GM23338 (cell line): ENCODE measurements at regions not wholly inside any gene's neighbourhood (a gene's known extent, or its start where the extent isn't known, plus 50 kb on each side); places are given as distances from the start of the nearest gene placed in this dataset.

ENCODE experiments used
- ATAC-seq: fragments of 200-7000 bp; cut with Tn5 transposase; 3 replicates; pipeline ENCODE4 v1.9.1; 2020
- DNase-seq: peaks from one replicate; pipeline ENCODE4 v3.0.0-alpha.2; 2015; ENCODE audit warnings: low spot score
- H2AFZ ChIP-seq: fragments of 200-600 bp; sonication (generic); 2 replicates; pipeline ENCODE4 v1.8.0; 2016; ENCODE audit warnings: antibody characterized with exemption, mild to moderate bottlenecking, moderate library complexity
- H3F3A ChIP-seq: fragments of 200-600 bp; sonication (generic); replicated peaks from 2 replicates; pipeline ENCODE4 v1.8.0; 2017; ENCODE audit warnings: antibody characterized with exemption, mixed run types, low read depth
- H3K27ac ChIP-seq: fragments of 200-600 bp; sonication (generic); 2 replicates; pipeline ENCODE4 v1.6.1; 2016; ENCODE audit warnings: low read depth
- H3K27me3 ChIP-seq: fragments of 200-600 bp; sonication (generic); 2 replicates; pipeline ENCODE4 v1.8.0; 2016; ENCODE audit warnings: mild to moderate bottlenecking, mixed run types, moderate library complexity; ENCODE audit not compliant: insufficient read depth
- H3K36me3 ChIP-seq: fragments of 200-600 bp; sonication (generic); 2 replicates; pipeline ENCODE4 v1.8.0; 2016; ENCODE audit warnings: mild to moderate bottlenecking; ENCODE audit not compliant: insufficient read depth
- H3K4me1 ChIP-seq: fragments of 200-600 bp; sonication (generic); 2 replicates; pipeline ENCODE4 v1.8.0; 2016; ENCODE audit warnings: mild to moderate bottlenecking, moderate library complexity; ENCODE audit not compliant: insufficient read depth
- H3K4me2 ChIP-seq: fragments of 200-600 bp; sonication (generic); 2 replicates; pipeline ENCODE4 v1.7.1; 2017; ENCODE audit warnings: mixed run types
- H3K4me3 ChIP-seq: fragments of 200-600 bp; sonication (generic); 2 replicates; pipeline ENCODE4 v1.6.1; 2016; ENCODE audit warnings: mixed run types
- H3K79me2 ChIP-seq: fragments of 200-600 bp; sonication (generic); replicated peaks from 2 replicates; pipeline ENCODE4 v1.8.0; 2017; ENCODE audit warnings: mild to moderate bottlenecking; ENCODE audit not compliant: insufficient read depth
- H3K9me2 ChIP-seq: fragments of 200-600 bp; sonication (generic); 2 replicates; pipeline ENCODE4 v1.8.0; 2017; ENCODE audit not compliant: insufficient read depth
- H4K20me1 ChIP-seq: fragments of 200-600 bp; sonication (generic); replicated peaks from 2 replicates; pipeline ENCODE4 v1.8.0; 2017; ENCODE audit warnings: mild to moderate bottlenecking; ENCODE audit not compliant: insufficient read depth
- H3K27ac Mint-ChIP-seq: 2 replicates; pipeline ENCODE4 v1.8.0; 2020; ENCODE audit warnings: inconsistent platforms, mild to moderate bottlenecking, moderate library complexity, mixed read lengths
- H3K27me3 Mint-ChIP-seq: 3 replicates; pipeline ENCODE4 v1.8.0; 2022; ENCODE audit warnings: low read depth, mild to moderate bottlenecking, moderate library complexity, mixed read lengths, inconsistent platforms; ENCODE audit not compliant: insufficient read depth, poor library complexity
- H3K36me3 Mint-ChIP-seq: 3 replicates; pipeline ENCODE4 v1.8.0; 2021; ENCODE audit warnings: low read depth, mild to moderate bottlenecking, inconsistent platforms, moderate library complexity, mixed read lengths
- H3K4me1 Mint-ChIP-seq: 3 replicates; pipeline ENCODE4 v1.8.0; 2020; ENCODE audit warnings: mild to moderate bottlenecking, inconsistent platforms, mixed read lengths
- H3K4me3 Mint-ChIP-seq: 3 replicates; pipeline ENCODE4 v1.8.0; 2021; ENCODE audit warnings: moderate library complexity, mild to moderate bottlenecking, inconsistent platforms, mixed read lengths
- H3K9me3 Mint-ChIP-seq: 3 replicates; pipeline ENCODE4 v1.8.0; 2020; ENCODE audit warnings: moderate library complexity, mild to moderate bottlenecking, inconsistent platforms, mixed read lengths
- CREB1 ChIP-seq: fragments of 250-450 bp; sonication (Bioruptor Pico); IDR thresholded peaks from 2 replicates; pipeline ENCODE4 v1.5.0; 2020; ENCODE audit warnings: low read depth, mild to moderate bottlenecking, moderate library complexity
- EZH2 ChIP-seq: fragments of 200-600 bp; sonication (generic); IDR thresholded peaks from one replicate; pipeline ENCODE4 v1.8.0; 2017; ENCODE audit warnings: antibody characterized with exemption, mild to moderate bottlenecking, low read depth; ENCODE audit not compliant: unreplicated experiment
- EZH2phosphoT487 ChIP-seq: fragments of 200-600 bp; sonication (generic); IDR thresholded peaks from one replicate; pipeline ENCODE4 v1.8.1; 2018; ENCODE audit warnings: antibody characterized with exemption; ENCODE audit not compliant: unreplicated experiment
- NANOG ChIP-seq: IDR thresholded peaks from 2 replicates; pipeline ENCODE4 v1.6.1; 2016; ENCODE audit warnings: antibody characterized with exemption, borderline replicate concordance
- ZNF114 ChIP-seq: fragments of 250-450 bp; sonication (Bioruptor Pico); IDR thresholded peaks from 2 replicates; pipeline ENCODE4 v1.5.0; 2020; ENCODE audit warnings: mild to moderate bottlenecking, moderate library complexity
- ZNF462 ChIP-seq: fragments of 250-450 bp; sonication (Bioruptor Pico); IDR thresholded peaks from 2 replicates; pipeline ENCODE4 v1.5.0; 2020; ENCODE audit warnings: mild to moderate bottlenecking, moderate library complexity
- TF ChIP-seq, protein P1 (sequence below): IDR thresholded peaks from one replicate; pipeline ENCODE4 v1.6.1; 2018; ENCODE audit warnings: antibody characterized with exemption; ENCODE audit not compliant: unreplicated experiment
- TF ChIP-seq, protein P2 (sequence below), 2 experiments: fragments of 200-600 bp in 1 of 2; sonication (generic) in 1 of 2; conservative IDR thresholded peaks; 2 replicates each; pipeline versions ENCODE4 v1.5.1 to v1.6.1; 2016 to 2017; ENCODE audit warnings: antibody characterized with exemption in 2 of 2, low read depth in 2 of 2, mild to moderate bottlenecking in 2 of 2, moderate library complexity in 1 of 2

DNA sequence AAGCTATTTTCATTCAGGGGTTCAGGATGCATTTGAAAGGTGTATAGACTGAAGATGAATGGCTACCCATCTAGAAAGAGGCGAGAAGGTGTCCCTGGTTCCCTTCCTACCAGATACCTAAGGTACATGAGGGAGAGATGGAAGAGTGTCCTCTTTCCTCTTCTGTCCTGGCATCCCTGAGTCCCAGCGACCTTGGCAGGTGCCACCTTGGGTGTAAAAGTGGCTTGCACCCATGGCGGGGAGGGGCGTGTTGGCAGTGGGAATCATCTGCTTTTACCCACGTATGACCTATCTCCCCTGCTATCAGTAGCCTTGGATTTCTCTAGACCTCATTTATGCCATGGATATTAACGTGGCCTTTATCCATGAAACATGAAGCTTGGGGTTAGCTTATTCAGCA is 1126.1 kb downstream of the KCNT2 start:
- peaks cover 5% of the 10 kb centered on the region; the same call in 2 of the 3 replicates for H3K9me3 Mint-ChIP-seq
- ATAC-seq: no peak
- Histone ChIP-seq H2AFZ (peak overlapping the region; percentile 18; the same call in 1 of the 2 replicates), H3K4me3 (no peak overlapping the region), H3K27ac (no peak overlapping the region), H3K4me1 (no peaks in the 10 kb centered on the region), H3K9me2 (no peaks in the 10 kb centered on the region; the same call in 1 of the 2 replicates), H3K36me3 (no peaks in the 10 kb centered on the region), H3K79me2 (no peaks in the 10 kb centered on the region), H3F3A (no peaks in the 10 kb centered on the region), H3K4me2 (no peak overlapping the region), H3K27me3 (no peaks in the 10 kb centered on the region), H4K20me1 (no peaks in the 10 kb centered on the region)
- H3K4me1 Mint-ChIP-seq: peaks cover 11% of the 10 kb centered on the region
- H3K4me3 Mint-ChIP-seq: no peak overlapping the region
- peaks cover 3% of the 10 kb centered on the region; the same call in 1 of the 3 replicates for H3K36me3 Mint-ChIP-seq
- H3K27me3 Mint-ChIP-seq: no peaks in the 10 kb centered on the region
- H3K27ac Mint-ChIP-seq: no peak overlapping the region
- TF ChIP-seq CREB1 (CRISPR knock-in tag) (no peak), EZH2phosphoT487 (no peak)
- DNase-seq: no peak

- H2AFZ ChIP-seq: peak overlapping the region; percentile 18
- peaks cover 2% of the 10 kb centered on the region; the same call in 1 of the 3 replicates for H3K36me3 Mint-ChIP-seq
These were observed 1126.9 kb downstream of the KCNT2 start for GRCh38 chr1:195481293-195481692.

More at GRCh38 chr1:195481293-195481692, 1126.9 kb downstream of the KCNT2 start:
- DNase-seq (peak; percentile 57), ATAC-seq (peak; percentile 62)
- Histone ChIP-seq H4K20me1 (no peaks in the 10 kb centered on the region), H3K4me1 (no peaks in the 10 kb centered on the region), H3K27ac (no peak overlapping the region), H3K4me3 (no peak overlapping the region), H3F3A (no peaks in the 10 kb centered on the region), H3K27me3 (no peaks in the 10 kb centered on the region), H3K36me3 (no peaks in the 10 kb centered on the region), H3K9me2 (no peaks in the 10 kb centered on the region; the same call in 1 of the 2 replicates), H3K4me2 (no peak overlapping the region), H3K79me2 (no peaks in the 10 kb centered on the region)
- Mint-ChIP-seq H3K4me1 (peaks cover 11% of the 10 kb centered on the region), H3K27me3 (no peaks in the 10 kb centered on the region), H3K9me3 (peaks cover 3% of the 10 kb centered on the region; the same call in 2 of the 3 replicates), H3K27ac (no peak overlapping the region; the same call in 1 of the 2 replicates), H3K4me3 (no peak overlapping the region)
- TF ChIP-seq ZNF114 (no peak), NANOG (no peak), ZNF462 (CRISPR knock-in tag) (no peak), EZH2 (no peak)
- TF ChIP-seq, protein P1, sequence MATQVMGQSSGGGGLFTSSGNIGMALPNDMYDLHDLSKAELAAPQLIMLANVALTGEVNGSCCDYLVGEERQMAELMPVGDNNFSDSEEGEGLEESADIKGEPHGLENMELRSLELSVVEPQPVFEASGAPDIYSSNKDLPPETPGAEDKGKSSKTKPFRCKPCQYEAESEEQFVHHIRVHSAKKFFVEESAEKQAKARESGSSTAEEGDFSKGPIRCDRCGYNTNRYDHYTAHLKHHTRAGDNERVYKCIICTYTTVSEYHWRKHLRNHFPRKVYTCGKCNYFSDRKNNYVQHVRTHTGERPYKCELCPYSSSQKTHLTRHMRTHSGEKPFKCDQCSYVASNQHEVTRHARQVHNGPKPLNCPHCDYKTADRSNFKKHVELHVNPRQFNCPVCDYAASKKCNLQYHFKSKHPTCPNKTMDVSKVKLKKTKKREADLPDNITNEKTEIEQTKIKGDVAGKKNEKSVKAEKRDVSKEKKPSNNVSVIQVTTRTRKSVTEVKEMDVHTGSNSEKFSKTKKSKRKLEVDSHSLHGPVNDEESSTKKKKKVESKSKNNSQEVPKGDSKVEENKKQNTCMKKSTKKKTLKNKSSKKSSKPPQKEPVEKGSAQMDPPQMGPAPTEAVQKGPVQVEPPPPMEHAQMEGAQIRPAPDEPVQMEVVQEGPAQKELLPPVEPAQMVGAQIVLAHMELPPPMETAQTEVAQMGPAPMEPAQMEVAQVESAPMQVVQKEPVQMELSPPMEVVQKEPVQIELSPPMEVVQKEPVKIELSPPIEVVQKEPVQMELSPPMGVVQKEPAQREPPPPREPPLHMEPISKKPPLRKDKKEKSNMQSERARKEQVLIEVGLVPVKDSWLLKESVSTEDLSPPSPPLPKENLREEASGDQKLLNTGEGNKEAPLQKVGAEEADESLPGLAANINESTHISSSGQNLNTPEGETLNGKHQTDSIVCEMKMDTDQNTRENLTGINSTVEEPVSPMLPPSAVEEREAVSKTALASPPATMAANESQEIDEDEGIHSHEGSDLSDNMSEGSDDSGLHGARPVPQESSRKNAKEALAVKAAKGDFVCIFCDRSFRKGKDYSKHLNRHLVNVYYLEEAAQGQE: no peak
- TF ChIP-seq, protein P2, sequence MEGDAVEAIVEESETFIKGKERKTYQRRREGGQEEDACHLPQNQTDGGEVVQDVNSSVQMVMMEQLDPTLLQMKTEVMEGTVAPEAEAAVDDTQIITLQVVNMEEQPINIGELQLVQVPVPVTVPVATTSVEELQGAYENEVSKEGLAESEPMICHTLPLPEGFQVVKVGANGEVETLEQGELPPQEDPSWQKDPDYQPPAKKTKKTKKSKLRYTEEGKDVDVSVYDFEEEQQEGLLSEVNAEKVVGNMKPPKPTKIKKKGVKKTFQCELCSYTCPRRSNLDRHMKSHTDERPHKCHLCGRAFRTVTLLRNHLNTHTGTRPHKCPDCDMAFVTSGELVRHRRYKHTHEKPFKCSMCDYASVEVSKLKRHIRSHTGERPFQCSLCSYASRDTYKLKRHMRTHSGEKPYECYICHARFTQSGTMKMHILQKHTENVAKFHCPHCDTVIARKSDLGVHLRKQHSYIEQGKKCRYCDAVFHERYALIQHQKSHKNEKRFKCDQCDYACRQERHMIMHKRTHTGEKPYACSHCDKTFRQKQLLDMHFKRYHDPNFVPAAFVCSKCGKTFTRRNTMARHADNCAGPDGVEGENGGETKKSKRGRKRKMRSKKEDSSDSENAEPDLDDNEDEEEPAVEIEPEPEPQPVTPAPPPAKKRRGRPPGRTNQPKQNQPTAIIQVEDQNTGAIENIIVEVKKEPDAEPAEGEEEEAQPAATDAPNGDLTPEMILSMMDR (conservative IDR thresholded peaks at IDR 0.05; ENCODE audit: low read depth in 2 of 2): no peak
